Adrenal gland (tissue), 9 donors: ENCODE measurements at regions not wholly inside any gene's neighbourhood (a gene's known extent, or its start where the extent isn't known, plus 50 kb on each side); places are given as distances from the start of the nearest gene placed in this dataset.

Experiments used
- DNase-seq, 7 donors: peaks; one replicate each; pipeline ENCODE4 v3.0.0-alpha.2; 2019 to 2020
- H3K27ac ChIP-seq, 5 donors: fragments of 200-600 bp; sonication (generic) in 4 of 5; 1 replicate in 3 of 5; 2 replicates in 2 of 5; pipeline versions ENCODE4 v1.5.1 to v1.8.0; 2016 to 2020; ENCODE audit warnings: mild to moderate bottlenecking in 1 of 5
- H3K27me3 ChIP-seq: fragments of 200-600 bp; 2 replicates; pipeline ENCODE4 v1.8.0; 2021
- H3K36me3 ChIP-seq, 2 donors: fragments of 200-600 bp; replicated peaks in 1 of 2; 1 replicate in 1 of 2; 2 replicates in 1 of 2; pipeline versions ENCODE4 v1.5.1 to v1.8.0; 2018 to 2022
- H3K4me1 ChIP-seq, 2 donors: fragments of 200-600 bp; replicated peaks in 1 of 2; 1 replicate in 1 of 2; 2 replicates in 1 of 2; pipeline versions ENCODE4 v1.5.1 to v1.8.0; 2018 to 2021
- H3K4me3 ChIP-seq, 4 donors: fragments of 200-600 bp; sonication (generic) in 3 of 4; one replicate each; pipeline ENCODE4 v1.5.1; 2016 to 2018
- H3K9me3 ChIP-seq, 3 donors: fragments of 200-600 bp; sonication (generic) in 1 of 3; replicated peaks in 1 of 3; 1 replicate in 2 of 3; 2 replicates in 1 of 3; pipeline versions ENCODE4 v1.5.1 to v1.8.0; 2016 to 2021
- POLR2A ChIP-seq, 2 donors: fragments of 450-650 bp; IDR thresholded peaks; one replicate each; pipeline ENCODE4 v1.6.1; 2017; ENCODE audit warnings: antibody characterized with exemption in 2 of 2, mild to moderate bottlenecking in 2 of 2, moderate library complexity in 1 of 2
- WGBS, 4 donors: extraction: QIAGEN DNeasy Blood & Tissue Kit in 2 of 4; methylation state at CpG; one replicate each; pipeline versions ENCODE4 v1.1.5 to v1.1.7; 2013 to 2017; 5-methylcytosine and 5-hydroxymethylcytosine counted together
- intact Hi-C, 2 donors: fragments of 100-400 bp; cut with DNase I; formaldehyde crosslinking; loops; one replicate each; pipeline versions ENCODE4 v1.14.1 to v1.15.0; 2022 to 2023
- TF ChIP-seq, protein P1 (sequence below), 6 experiments: fragments of 450-650 bp in 4 of 6; fragments of 200-600 bp in 2 of 6; sonication (generic) in 1 of 6; IDR thresholded peaks; 1 replicate in 5 of 6; 2 replicates in 1 of 6; pipeline versions ENCODE4 v1.5.1 to v1.8.0; 2016 to 2021; ENCODE audit warnings: antibody characterized with exemption in 6 of 6, mild to moderate bottlenecking in 2 of 6, moderate library complexity in 1 of 6
- donor health status: healthy with polysubstance abuse.
- donor health status: Bipolar disorder and iron deficiency.
- donor health status: DM: yes; HTN: yes; CAD: no.
- donor health status: DM: no; HTN: no; CAD: no.
- donor health status: DM: no; HTN: no; CAD: no.

DNA sequence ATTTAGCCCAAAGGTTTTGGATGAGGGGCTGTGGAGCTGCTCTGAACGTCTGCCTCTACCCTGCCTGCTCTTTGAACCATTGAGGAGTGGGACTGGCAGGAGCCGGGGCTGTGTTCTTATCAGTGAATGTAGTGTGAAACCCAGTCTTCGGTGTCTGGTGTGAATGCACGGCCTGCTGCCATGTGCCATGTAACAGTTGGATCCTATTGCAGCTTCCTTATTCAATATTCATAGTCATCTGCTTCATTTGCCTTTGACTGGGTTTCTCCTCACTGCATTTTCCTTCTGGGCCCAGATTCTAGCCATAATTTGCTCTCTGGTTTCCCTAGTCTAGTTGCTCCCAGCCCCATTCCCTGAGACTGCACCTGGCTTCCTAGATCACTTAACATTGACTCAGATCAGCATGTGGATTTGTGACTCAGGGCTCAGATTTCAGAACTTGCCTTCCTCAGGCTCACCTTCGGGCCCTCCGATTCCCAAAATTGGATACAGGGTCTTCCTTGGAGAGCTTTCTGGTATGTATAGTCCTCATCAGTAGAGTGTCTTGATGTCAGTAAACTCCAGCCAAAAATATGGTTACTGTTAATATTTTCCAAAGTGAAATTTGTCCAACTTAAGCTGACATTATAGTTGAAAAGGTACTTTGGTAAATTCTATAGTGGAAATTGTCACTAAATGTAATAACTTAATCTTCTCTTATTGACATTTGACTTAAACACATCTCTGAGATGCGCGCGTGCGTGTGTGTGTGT, 94.0 kb upstream of the DDIT4L start:
- H3K36me3 ChIP-seq, result no peaks in the 10 kb centered on the region
- H3K9me3 ChIP-seq, result no peaks in the 10 kb centered on the region
- no peaks in the 10 kb centered on the region for H3K4me1 ChIP-seq
- intact Hi-C loops, result no loop called here
- H3K4me3 ChIP-seq, result no peak overlapping the region
- TF ChIP-seq POLR2A (IDR thresholded peaks at IDR 0.05), result no peak
- TF ChIP-seq, protein P1, sequence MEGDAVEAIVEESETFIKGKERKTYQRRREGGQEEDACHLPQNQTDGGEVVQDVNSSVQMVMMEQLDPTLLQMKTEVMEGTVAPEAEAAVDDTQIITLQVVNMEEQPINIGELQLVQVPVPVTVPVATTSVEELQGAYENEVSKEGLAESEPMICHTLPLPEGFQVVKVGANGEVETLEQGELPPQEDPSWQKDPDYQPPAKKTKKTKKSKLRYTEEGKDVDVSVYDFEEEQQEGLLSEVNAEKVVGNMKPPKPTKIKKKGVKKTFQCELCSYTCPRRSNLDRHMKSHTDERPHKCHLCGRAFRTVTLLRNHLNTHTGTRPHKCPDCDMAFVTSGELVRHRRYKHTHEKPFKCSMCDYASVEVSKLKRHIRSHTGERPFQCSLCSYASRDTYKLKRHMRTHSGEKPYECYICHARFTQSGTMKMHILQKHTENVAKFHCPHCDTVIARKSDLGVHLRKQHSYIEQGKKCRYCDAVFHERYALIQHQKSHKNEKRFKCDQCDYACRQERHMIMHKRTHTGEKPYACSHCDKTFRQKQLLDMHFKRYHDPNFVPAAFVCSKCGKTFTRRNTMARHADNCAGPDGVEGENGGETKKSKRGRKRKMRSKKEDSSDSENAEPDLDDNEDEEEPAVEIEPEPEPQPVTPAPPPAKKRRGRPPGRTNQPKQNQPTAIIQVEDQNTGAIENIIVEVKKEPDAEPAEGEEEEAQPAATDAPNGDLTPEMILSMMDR (IDR thresholded peaks at IDR 0.05), result no peak
- no peaks in the 10 kb centered on the region for H3K27me3 ChIP-seq
- DNase-seq, result no peak
- no peak overlapping the region for H3K27ac ChIP-seq
- WGBS, 4 donors, result 78 to 84% (median 82%) methylated on average over 9 to 10 of the region's 10 CpGs

DNA sequence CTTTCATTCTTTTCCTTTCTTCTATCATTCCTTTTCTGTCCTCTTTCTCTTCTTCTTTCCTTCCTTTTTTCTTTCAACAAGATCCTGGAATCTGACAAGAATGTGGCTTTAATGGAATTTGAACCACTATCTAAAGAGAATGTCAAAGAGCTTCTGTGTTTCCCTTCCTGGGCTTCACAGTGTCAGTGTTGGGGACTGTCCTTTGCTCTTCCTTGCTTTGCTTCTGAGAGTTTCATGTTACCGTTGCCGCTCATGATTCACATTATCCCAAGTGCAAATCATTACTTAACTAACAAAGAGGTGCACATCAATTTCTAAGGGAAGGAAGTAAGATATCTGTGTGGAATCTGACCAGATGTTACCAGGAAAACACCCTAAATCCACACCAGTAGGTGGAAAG, 90.5 kb upstream of the DDIT4L start:
- TF ChIP-seq POLR2A (IDR thresholded peaks at IDR 0.05), result no peak
- TF ChIP-seq, protein P1 (IDR thresholded peaks at IDR 0.05), result no peak
- H3K4me1 ChIP-seq, result no peaks in the 10 kb centered on the region
- no peak overlapping the region for H3K27ac ChIP-seq
- H3K4me3 ChIP-seq, result no peak overlapping the region
- no peak for DNase-seq
- H3K36me3 ChIP-seq, result no peaks in the 10 kb centered on the region
- no peaks in the 10 kb centered on the region for H3K27me3 ChIP-seq
- H3K9me3 ChIP-seq, result no peaks in the 10 kb centered on the region
- 78 to 90% (median 85%) methylated on average over 2 of the region's 2 CpGs for WGBS, 4 donors
- intact Hi-C loops, result no loop called here

DNA sequence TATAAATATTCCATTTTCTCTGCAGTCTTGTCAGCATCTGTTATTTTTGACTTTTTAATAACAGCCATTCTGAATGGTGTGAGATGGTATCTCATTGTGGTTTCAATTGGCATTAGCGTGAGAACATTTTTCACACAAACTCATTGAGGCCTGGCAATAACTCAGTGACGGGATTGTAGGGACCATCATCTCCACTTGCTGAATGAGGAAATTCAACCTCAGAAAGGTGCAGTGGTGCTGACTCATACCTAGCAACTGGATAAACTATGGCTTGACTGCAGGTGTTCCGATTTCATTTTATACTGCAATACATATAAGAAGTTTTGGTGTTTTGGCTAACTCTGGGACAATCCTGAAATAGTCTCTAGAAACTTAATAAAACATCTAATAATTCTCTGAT, 88.3 kb upstream of the DDIT4L start:
- intact Hi-C loops, result no loop called here

DNA sequence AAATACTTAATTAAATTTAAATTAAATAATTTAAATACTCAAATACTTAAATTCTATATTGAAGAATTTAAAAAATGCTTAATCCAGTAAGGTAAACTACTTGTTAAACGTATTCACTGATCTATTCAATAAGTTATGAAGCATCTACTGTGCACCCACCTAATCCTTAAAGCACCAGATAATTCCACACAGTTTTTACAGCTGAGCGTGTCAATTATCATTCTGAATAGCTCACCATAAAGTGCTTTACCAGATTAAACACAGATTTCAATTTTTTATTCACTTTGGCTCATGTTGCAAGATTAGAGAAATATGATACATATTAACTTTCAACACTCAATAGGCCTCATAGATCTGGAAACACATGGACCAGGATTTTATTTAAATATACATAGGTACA, 79.2 kb upstream of the DDIT4L start:
- Histone ChIP-seq H3K9me3 (no peaks in the 10 kb centered on the region), H3K27me3 (no peaks in the 10 kb centered on the region), H3K27ac (no peak overlapping the region), H3K36me3 (no peaks in the 10 kb centered on the region), H3K4me1 (no peaks in the 10 kb centered on the region), H3K4me3 (no peak overlapping the region)
- 91 to 94% (median 93%) methylated on average over 2 of the region's 2 CpGs for WGBS, 4 donors
- intact Hi-C loops, result no loop called here
- TF ChIP-seq, protein P1 (IDR thresholded peaks at IDR 0.05), result no peak
- TF ChIP-seq POLR2A (IDR thresholded peaks at IDR 0.05), result no peak
- no peak for DNase-seq

More for the DNA sequence above, 88.3 kb upstream of the DDIT4L start:
- Histone ChIP-seq H3K27ac (no peak overlapping the region), H3K27me3 (no peaks in the 10 kb centered on the region), H3K36me3 (no peaks in the 10 kb centered on the region), H3K4me3 (no peak overlapping the region), H3K4me1 (no peaks in the 10 kb centered on the region), H3K9me3 (no peaks in the 10 kb centered on the region)
- WGBS, 4 donors, result 87 to 94% (median 92%) methylated on average over 3 of the region's 3 CpGs
- no peak for DNase-seq
- no peak for TF ChIP-seq POLR2A (IDR thresholded peaks at IDR 0.05)
- TF ChIP-seq, protein P1 (IDR thresholded peaks at IDR 0.05), result no peak
